GM19035 (cell line): ENCODE measurements at regions not wholly inside any gene's neighbourhood (a gene's known extent, or its start where the extent isn't known, plus 50 kb on each side); places are given as distances from the start of the nearest gene placed in this dataset.
A peak's percentile ranks its signal among the peaks of the same experiment; 100 is the strongest.
"Not testable (repeated sequence)": the region's sequence is repeated elsewhere in the genome, so short reads cannot be mapped to it uniquely, and the experiment has no call there.

ENCODE experiments used
- ATAC-seq: cut with Tn5 transposase; IDR thresholded peaks from one replicate; pipeline ENCODE4 v1.9.1; 2021; ENCODE audit not compliant: unreplicated experiment

- no peak for ATAC-seq
Measured at GRCh38 chr12:131445795-131446194, 265.1 kb upstream of the SFSWAP start.

DNA sequence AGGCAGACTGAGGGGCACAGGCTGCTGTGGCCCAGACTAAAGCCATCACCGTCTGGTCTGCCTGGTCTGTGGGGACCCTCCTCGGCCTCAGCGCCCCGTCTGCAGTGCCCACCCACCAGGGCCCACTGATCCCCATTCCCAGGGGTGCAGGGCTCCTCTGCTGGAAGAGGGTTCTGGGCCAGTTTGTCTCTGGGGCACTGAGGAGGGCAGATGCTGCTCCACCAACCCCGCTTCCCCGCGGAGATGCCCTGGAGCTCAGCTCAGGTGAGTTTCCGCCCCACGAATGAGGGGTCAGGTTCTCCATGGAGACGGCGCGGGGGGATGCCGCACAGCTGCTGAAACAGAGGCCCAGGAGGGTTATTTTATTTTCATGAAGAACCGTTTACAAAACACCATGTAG, 263.3 kb upstream of the SFSWAP start:
- not testable (repeated sequence) for ATAC-seq

- no peak for ATAC-seq
Measured at GRCh38 chr12:131448254-131448795, 262.6 kb upstream of the SFSWAP start.

DNA sequence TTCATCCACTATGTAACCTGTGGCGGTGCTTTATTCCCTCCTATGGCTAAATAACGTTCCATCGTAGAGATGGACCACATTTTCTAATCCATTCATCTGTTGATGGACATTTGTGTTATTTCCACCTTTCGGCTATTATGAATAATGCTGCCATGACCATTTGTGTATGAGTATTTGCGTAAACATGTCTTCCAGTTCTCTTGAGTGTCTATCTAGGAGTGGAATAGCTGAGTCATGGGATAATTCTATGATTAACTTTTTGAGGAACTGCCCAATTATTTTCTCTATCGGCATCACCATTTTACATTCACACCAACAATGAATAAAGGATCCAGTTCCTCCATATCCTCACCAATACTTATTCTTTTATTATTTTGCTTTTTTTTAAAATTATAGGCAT, 261.9 kb upstream of the SFSWAP start:
- ATAC-seq = no peak

- ATAC-seq = no peak
Measured at GRCh38 chr12:131452444-131452860, 258.4 kb upstream of the SFSWAP start.

DNA sequence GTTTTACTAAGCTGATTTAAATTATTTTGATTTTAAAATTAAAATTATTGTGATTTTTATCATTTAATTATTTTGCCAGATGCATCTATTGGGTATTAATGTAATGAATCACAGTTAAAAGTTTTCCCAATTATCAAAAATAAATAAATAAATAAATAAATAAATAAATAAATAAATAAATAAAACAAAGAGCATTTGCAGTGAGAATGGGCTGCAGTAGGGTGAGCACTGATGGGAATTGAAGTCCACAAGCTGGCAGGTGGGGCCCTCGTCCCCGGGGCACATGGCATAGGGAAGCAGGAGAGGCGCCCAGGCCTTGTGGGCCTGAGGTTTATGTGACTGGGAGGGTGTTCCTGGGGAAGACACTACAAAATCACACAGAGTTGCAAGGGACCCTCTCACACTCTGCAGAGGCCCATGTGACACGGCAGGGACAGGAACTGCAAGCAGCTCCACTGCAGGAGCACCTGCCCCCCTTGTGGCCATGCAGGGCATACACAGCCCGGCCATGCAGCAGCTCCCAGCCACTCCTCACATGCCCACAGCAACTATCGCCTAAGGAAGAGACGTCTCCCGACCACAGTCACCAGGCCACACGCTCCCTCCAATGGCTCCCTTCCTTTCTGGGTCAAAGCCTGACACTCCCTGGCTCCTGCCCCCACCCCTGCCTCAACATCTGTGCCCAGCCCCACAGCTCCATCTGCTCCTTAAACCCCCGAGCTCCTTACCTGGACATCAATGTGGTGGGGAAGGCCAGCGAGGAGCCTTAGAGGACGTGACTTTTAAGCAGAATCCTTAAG, 256.3 kb upstream of the SFSWAP start:
- peak; percentile 98 for ATAC-seq

- no peak for ATAC-seq
Measured at GRCh38 chr12:131455218-131455506, 255.7 kb upstream of the SFSWAP start.

DNA sequence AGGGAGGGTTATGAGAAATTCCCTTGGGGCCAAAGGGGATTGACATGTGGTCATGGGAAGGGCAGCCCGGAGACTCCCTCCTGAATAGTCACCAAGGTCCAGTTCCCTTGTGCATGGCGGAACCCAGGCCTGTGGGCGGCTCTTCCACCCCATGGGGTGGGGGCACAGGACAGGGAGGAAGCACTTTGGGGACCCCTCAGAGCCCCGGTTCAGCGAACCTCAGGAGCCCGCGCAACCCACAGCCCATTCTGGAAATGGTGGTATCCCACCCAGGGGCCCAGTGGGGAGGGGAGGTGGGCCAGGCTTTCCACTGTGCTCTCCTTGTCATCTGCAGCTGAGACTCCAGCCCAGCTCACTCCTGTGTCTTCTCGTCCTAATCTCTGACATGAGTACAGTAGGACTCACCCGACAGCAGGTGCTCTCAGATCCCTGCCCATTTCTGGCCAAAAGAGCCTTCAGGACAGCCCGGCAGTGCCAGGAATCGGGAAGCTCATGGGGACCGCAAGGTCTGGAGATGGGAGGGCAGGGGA, 255.2 kb upstream of the SFSWAP start:
- no peak for ATAC-seq

DNA sequence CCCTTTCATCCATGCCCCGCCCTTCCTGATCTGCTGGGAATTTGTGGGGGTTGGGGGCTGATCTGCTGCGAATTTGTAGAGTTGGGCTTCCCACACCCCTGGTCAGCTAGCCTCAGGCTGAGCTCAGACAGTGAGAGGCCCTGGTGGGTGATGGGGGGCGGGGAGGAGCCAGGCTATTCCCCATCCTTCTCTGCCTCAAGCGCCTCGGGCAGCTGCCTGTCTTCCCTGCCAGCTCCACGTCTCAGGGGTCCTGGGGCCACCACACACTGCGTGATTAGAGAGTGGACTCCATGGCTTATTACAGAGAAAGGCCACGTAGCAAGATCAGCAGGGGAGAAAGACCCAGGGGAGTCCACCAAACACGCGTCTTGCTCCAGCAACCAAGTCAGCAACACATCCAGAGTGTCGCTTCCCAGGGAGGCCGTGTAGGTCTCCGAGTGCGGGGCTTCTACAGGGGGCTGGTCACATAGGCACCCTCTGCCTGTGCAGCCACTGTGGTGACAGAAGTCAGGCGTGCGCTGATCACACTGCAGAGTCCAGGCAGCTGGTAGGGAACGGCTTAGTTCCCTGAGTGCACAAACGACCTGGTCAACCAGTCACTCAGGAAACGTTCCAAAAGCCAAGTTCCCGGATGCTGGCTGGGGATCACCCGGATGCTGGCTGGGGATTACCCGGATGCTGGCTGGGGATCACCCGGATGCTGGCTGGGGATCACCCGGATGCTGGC, 254.4 kb upstream of the SFSWAP start:
- no peak for ATAC-seq

GRCh38 chr12:131457028-131457310, 253.9 kb upstream of the SFSWAP start:
- ATAC-seq = no peak

- no peak for ATAC-seq
Measured at GRCh38 chr12:131457331-131458047, 253.4 kb upstream of the SFSWAP start.

GRCh38 chr12:131458048-131458374, 252.9 kb upstream of the SFSWAP start:
- ATAC-seq = no peak

DNA sequence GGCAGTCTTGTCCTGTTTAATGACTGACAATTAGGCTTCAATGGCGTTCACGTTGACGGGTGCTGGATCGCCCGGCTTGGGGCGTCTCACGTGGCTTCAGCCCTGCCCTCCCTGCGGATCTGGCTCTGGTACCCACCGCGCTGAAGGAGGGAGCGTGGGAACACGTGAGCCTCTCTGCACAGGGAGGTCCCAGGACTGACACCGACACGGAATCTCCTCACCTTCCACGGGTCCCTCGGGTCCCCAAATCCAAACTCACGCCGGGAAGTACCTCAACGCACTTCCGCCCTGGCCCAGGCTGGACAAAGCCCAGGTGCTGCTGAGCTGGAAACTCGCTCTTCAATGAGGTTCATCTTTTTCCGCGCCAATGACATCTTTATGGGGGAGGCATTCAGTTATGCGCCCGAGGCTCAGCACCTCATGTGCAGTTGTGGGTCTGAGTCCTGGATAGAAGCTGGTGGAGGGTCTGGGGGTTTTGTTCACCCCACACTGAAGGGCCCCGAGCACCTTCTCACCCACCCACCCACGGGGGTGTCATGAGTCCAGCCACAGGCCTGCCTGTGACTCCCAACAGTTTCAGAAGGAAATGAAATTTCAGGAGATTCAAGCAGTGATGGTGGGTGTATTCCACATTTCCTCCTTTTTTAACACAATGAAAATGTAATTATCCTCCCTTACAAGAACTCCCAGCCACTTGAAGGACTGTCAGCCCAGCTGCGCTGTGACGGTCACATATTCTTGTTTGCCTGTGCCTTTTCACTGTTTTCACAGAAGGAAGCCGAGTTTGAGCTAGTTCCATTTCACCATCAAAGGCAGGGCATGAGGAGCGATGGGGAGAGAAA, 251.7 kb upstream of the SFSWAP start:
- no peak for ATAC-seq

DNA sequence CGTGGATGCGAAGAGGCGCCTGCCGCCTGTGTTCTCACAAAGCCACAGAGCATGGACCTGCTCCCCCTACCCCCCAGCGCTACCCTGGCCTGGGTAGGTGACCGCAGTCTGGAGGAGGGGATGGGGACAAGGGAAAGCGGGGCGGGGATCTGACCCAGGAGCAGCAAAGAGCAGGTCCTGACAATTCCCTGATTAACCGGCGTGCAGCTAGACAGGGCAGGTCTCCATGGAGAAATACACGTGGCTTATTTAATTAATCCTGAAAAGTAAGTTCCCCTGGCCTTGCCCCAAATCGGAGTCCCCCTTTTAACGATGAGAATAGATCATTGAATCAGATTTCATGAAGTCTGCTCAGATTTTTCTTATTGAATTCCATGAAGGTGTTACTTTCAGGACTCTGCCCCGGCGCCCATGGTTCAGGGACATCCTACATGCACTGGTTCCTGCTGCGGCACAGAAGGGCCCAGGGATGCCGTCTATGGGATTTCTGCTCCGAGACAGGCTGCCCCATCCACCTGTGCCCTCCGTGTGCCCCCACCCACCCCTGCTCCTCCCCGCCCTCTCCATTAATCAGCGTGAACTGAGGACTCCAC, 251.0 kb upstream of the SFSWAP start:
- no peak for ATAC-seq

DNA sequence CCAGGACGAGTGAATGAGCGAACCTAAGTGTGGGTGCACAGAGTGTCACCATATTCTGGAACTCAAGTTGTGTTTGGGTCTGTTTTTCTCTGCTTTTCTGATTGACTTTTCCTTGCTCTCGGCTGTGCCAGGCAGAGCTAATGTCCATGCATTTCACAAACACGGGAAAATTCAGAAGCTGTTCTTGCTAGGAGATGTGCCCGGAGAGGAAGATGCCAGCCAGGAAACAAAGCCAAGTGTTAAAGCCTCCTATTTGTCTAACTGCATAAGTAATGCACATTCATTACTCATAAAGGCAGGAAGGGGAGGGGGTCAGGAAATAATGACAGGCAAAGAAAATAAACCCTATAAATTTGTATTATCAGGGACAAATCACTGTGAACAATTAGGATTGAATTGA, 250.4 kb upstream of the SFSWAP start:
- ATAC-seq = no peak

DNA sequence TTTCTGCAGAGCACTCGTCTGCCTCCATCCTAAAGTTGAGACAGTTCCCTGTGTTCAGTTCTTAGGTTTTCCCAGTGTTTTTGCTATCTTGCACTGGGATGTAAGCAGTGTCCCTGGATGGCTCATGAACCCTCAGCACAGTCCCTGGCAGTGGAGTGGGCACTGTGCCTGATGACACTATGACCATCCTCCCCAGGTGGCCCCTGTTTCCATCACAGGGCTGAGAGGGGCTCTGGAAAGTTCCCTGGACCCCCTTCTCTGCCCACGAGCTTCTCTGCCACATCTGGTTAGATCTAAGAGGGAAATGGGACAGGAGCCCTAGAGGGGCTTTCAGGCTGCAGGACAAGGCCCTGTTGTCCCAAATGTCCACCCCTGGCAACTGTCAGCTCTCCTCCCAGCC, 249.8 kb upstream of the SFSWAP start:
- ATAC-seq = no peak

DNA sequence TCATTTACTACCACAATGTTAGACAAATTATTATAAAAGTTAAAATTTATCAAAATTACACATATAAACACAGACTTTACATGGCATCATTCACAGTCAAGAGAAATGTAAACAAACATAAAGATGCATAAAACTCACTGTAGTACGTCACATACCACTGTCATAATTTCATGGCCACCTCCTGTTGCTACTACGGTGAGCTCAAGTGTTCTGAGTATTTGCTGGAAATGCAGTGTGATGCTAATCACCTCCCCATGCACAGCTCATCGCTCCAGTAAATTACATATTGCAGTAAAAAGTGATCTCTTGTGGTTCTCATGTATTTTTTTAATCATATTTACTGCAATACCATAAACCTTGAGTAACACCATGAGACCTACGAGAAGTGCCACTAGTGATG, 247.7 kb upstream of the SFSWAP start:
- ATAC-seq = no peak

GRCh38 chr12:131464081-131464480, 246.8 kb upstream of the SFSWAP start:
- ATAC-seq = no peak

- no peak for ATAC-seq
Measured at GRCh38 chr12:131466306-131466705, 244.6 kb upstream of the SFSWAP start.

- no peak for ATAC-seq
Measured at GRCh38 chr12:131466932-131467331, 244.0 kb upstream of the SFSWAP start.

- no peak for ATAC-seq
Measured at GRCh38 chr12:131468206-131468605, 242.7 kb upstream of the SFSWAP start.
